ENCODE measurements at regions not wholly inside any gene's neighbourhood (a gene's known extent, or its start where the extent isn't known, plus 50 kb on each side); places are given as distances from the start of the nearest gene placed in this dataset.

GRCh38 chr2:52356556-52356955, 1324.6 kb upstream of the NRXN1 start:
- TF ChIP-seq CTCF (IDR thresholded peaks at IDR 0.05) (no peak), POLR2AphosphoS5 (IDR thresholded peaks at IDR 0.05) (no peak), POLR2A (IDR thresholded peaks at IDR 0.05) (no peak)
